ENCODE measurements at regions not wholly inside any gene's neighbourhood (a gene's known extent, or its start where the extent isn't known, plus 50 kb on each side); places are given as distances from the start of the nearest gene placed in this dataset.
"Not testable (repeated sequence)": the region's sequence is repeated elsewhere in the genome, so short reads cannot be mapped to it uniquely, and the experiment has no call there.

DNA sequence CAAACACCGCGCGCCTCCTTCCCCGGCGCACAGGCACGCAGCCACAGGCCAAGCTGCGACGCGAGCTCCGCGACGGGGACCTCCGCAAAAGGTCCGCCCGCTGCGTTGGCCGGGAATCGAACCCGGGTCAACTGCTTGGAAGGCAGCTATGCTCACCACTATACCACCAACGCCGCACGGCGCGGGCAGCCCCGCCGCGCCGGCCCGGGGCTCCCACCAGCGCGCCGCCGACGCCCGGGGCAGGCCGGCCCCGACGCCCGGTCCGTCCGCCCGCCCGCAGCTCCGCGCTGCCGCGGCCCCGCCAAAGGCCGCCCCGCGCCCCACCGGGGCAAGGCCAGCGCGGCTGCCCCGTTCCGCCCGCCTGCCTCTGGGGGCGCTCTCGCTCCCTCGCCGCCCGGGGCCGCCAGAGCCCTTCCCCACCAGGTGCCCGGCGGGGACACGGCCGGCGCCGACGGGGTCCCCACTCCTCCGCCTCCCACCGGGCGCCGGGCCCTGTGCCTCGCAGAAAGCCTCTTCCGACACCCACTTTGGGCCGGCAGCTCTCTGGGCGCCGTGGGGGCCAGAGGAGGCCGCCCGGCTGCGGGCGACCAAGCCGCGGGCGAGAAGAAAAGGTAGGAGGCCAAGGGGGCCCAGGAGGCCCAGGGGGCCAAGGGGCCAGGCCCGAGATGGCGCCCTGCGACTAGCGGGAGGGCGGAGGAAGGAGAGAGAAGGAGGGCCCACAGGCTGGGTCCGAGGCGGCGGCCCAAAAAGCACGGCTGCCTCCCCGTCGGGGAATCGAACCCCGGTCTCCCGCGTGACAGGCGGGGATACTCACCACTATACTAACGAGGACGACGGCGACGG, 50.2 kb upstream of the FCGR2A start:
- not testable (repeated sequence) for DNase-seq (ENCODE audit: low spot score)

DNA sequence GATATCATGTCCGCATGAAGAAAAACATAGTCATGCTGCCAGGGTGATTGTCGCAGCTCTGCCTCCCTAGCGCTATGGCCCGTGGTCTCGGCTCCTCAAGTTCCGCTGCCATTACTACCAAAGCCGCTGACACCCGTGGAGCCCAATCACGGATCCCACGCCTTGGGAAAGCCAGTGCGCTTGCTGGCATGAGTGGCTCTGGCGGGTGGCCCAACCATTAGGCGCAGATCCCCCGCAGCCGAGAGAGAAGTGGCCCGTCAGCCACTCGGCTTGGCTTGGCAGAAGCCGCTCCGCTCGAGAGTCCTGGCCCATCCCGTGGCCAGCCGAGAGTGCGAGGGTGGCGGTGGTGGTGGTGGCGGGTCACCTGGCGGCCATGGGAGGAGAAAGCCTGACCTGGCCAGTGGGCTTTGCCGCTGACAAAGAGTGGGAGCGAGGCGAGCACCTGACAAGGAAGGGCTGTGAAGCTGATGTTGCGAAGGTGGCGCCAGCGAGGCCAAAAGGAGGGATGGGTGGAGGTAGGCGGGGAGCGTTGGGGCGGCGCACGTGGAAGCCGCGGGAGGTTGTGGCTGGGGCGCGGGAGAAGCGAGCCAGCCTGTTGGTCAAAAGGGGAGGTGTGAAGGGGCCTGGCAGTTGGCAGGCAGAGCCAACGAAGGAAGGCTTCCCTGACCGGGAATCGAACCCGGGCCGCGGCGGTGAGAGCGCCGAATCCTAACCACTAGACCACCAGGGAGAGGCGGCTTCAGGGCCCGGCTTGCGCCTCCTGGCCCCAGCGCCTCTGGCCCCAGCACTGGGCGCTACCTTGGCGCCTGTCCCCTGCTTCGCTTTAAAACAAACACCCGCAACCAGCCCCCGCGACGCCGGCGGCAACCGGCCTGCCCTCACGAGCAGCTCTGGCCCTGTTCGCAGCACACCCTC, 51.0 kb upstream of the FCGR2A start:
- not testable (repeated sequence) for DNase-seq (ENCODE audit: low spot score)

- DNase-seq (ENCODE audit: low spot score), result not testable (repeated sequence)
Observed at GRCh38 chr1:161451698-161452348, 53.4 kb upstream of the FCGR2A start.

DNA sequence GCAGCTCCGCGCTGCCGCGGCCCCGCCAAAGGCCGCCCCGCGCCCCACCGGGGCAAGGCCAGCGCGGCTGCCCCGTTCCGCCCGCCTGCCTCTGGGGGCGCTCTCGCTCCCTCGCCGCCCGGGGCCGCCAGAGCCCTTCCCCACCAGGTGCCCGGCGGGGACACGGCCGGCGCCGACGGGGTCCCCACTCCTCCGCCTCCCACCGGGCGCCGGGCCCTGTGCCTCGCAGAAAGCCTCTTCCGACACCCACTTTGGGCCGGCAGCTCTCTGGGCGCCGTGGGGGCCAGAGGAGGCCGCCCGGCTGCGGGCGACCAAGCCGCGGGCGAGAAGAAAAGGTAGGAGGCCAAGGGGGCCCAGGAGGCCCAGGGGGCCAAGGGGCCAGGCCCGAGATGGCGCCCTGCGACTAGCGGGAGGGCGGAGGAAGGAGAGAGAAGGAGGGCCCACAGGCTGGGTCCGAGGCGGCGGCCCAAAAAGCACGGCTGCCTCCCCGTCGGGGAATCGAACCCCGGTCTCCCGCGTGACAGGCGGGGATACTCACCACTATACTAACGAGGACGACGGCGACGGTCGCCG, 57.4 kb upstream of the FCGR2A start:
- not testable (repeated sequence) for DNase-seq (ENCODE audit: low spot score)

DNA sequence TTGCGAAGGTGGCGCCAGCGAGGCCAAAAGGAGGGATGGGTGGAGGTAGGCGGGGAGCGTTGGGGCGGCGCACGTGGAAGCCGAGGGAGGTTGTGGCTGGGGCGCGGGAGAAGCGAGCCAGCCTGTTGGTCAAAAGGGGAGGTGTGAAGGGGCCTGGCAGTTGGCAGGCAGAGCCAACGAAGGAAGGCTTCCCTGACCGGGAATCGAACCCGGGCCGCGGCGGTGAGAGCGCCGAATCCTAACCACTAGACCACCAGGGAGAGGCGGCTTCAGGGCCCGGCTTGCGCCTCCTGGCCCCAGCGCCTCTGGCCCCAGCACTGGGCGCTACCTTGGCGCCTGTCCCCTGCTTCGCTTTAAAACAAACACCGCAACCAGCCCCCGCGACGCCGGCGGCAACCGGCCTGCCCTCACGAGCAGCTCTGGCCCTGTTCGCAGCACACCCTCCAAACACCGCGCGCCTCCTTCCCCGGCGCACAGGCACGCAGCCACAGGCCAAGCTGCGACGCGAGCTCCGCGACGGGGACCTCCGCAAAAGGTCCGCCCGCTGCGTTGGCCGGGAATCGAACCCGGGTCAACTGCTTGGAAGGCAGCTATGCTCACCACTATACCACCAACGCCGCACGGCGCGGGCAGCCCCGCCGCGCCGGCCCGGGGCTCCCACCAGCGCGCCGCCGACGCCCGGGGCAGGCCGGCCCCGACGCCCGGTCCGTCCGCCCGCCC, 58.1 kb upstream of the FCGR2A start:
- DNase-seq (ENCODE audit: low spot score), result not testable (repeated sequence)

DNA sequence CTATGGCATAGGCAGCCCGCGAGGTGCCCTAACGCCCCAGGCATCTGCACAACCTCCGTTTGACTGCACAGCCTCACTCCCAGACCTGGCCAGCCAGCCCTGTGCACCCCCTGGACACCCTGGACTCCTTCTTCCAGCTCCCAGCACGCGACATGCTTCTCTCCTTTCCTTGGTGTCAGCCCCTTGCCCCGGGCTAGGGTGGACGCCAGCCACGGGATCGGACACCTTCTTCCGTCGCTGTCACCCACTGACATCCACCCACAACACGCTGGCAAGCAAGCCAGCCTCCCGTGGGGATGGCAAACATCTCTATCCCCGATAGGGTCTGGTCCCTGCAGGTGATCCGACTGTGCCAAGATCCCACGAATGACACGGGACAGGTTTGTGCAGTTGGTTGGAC, 60.5 kb upstream of the FCGR2A start:
- not testable (repeated sequence) for DNase-seq (ENCODE audit: low spot score)

DNA sequence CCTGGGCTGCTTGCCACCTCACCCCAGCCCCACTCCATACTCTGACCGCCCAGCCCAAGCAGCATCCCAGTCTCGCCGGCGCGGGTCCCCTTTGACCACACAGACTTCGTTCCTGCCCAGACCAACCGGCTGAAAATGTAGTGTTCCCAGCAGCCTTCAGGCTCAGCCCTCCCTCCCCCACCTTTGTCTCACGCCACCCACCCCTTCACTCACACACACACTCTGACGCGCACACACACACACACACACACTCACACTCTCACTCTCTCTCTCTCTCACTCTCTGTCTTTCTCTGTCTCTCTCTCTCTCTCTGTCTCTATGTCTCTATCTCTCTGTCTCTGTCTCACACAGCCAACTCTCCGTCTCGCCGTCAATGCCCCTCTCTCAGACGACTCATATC, 61.0 kb upstream of the FCGR2A start:
- DNase-seq (ENCODE audit: low spot score), result not testable (repeated sequence)

DNA sequence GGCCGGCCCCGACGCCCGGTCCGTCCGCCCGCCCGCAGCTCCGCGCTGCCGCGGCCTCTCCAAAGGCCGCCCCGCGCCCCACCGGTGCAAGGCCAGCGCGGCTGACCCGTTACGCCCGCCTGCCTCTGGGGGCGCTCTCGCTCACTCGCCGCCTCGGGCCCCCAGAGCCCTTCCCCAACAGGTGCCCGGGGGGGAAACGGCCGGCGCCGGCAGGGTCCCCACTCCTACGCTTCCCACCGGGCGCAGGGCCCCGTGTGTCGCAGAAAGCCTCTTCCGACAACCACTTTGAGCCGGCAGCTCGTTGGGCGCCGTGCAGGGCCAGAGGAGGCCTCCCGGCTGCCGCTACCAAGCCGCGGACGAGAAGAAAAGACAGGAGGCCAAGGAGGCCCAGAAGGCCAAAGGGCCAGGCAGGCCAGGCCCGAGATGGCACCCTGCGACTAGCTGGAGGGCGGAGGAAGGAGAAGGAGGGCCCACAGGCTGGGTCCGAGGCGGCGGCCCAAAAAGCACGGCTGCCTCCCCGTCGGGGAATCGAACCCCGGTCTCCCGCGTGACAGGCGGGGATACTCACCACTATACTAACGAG, 64.9 kb upstream of the FCGR2A start:
- DNase-seq (ENCODE audit: low spot score), result peak; percentile 32

- DNase-seq (ENCODE audit: low spot score), result peak; percentile 5
Observed at GRCh38 chr1:161439280-161440232, 65.7 kb upstream of the FCGR2A start.

- DNase-seq (ENCODE audit: low spot score), result not testable (repeated sequence)
Observed at GRCh38 chr1:161433191-161433590, 65.5 kb upstream of the CFAP126 start.

DNA sequence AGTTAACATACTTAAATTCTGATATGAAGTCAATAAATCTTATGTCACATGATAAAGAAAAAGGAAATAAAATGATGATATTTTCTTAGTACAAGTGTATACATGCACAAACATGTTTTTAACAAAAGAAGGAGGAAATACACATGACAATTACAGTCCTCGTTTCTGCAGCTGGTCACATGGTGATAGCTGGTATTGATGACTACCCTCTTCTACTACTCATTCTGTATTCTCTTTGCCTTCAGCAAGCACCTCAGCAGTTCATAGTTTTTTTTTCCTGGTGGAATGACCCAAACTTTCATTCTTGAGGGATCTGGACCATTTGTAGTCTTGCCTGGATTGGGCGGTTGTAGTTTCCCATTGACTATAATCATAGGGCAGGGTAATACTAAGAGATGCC, 64.4 kb upstream of the CFAP126 start:
- no peak for DNase-seq (ENCODE audit: low spot score)

DNA sequence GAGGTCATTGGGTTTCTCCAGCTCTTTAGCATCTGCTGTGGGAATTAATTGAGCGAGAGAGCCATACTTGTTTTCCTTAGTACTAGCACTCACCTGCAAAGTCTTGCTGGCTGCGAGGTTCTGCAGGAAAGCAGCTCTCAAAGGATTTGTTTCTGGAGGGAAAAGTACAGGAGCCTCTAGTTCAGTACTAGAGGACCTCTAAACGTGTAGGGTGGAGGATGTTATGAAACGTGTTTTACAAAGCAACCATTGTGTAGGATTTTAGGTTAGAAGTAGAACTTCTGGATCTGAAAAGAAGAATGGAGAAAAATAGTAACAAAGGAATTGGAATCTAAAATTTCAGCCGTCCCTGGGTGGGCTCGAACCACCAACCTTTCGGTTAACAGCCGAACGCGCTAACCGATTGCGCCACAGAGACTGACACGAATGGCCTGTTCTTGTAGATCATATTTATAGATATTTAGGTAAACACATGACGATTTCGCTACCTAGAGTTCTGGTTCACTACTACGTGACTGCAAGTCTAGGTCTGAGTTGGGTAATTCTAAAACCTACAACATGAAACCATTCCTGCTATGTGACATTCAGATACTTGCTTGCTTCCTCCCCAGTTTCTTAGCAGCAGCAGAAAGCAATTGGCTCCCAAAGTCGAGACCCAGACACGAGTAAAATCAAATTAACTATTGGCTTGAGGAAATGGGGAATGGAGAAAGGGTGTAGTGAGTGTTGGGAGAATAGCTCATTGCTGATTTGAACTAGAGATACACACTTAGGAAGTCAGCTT, 60.2 kb upstream of the CFAP126 start:
- DNase-seq (ENCODE audit: low spot score), result no peak

DNA sequence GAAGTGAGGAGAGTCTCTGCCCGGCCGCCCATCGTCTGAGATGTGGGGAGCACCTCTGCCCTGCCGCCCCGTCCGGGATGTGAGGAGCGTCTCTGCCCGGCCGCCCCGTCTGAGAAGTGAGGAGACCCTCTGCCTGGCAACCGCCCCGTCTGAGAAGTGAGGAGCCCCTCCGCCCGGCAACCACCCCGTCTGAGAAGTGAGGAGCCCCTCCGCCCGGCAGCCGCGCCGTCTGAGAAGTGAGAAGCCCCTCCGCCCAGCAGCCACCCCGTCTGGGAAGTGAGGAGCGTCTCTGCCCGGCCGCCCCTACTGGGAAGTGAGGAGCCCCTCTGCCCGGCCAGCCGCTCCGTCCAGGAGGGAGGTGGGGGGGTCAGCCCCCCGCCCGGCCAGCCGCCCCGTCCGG, 55.2 kb upstream of the CFAP126 start:
- DNase-seq (ENCODE audit: low spot score), result not testable (repeated sequence)

- DNase-seq (ENCODE audit: low spot score), result no peak
Observed at GRCh38 chr1:161421456-161421855, 53.8 kb upstream of the CFAP126 start.

- no peak for DNase-seq (ENCODE audit: low spot score)
Observed at GRCh38 chr1:161420763-161421455, 53.2 kb upstream of the CFAP126 start.

DNA sequence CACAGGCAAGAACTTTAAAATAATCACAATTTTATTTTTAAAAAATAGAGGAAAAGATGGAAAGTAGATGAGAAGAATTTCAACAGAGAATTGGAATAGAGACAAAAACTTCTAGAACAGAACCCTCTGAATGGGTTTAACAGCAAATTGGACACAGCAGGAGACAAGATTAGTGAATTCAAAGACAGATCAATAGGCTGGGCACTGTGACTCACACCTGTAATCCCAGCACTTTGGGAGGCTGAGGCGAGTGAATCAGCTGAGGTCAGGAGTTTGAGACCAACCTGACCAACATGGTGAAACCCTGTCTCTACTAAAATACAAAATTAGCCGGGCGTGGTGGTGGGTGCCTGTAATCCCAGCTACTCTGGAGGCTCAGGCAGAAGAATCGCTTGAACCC, 49.9 kb upstream of the CFAP126 start:
- not testable (repeated sequence) for DNase-seq (ENCODE audit: low spot score)

All from putamen (tissue), 1 donor.